GM18507 (cell line): ENCODE measurements at regions not wholly inside any gene's neighbourhood (a gene's known extent, or its start where the extent isn't known, plus 50 kb on each side); places are given as distances from the start of the nearest gene placed in this dataset.

Source experiments
- DNase-seq: peaks from one replicate; pipeline ENCODE4 v3.0.0; 2011; ENCODE audit warnings: low read depth; ENCODE audit not compliant: insufficient read length; ENCODE audit errors: extremely low spot score
- FAIRE-seq: peaks from 2 replicates; lab custom pipeline; 2011; peaks lifted over from hg19 to GRCh38; lab: Jason Lieb, UNC

GRCh38 chr2:137817058-137817457, 147.2 kb upstream of the HNMT start:
- FAIRE-seq = no peak

GRCh38 chr2:137823196-137823595, 141.1 kb upstream of the HNMT start:
- FAIRE-seq = no peak
- DNase-seq = no peak

More at GRCh38 chr2:137817058-137817457, 147.2 kb upstream of the HNMT start:
- DNase-seq = no peak

GRCh38 chr2:137824501-137824900, 139.8 kb upstream of the HNMT start:
- DNase-seq = no peak
- no peak for FAIRE-seq

GRCh38 chr2:137826373-137827372, 137.6 kb upstream of the HNMT start:
- peak; percentile 53 for FAIRE-seq
- peak; percentile 4 for DNase-seq

GRCh38 chr2:137828624-137829023, 135.6 kb upstream of the HNMT start:
- FAIRE-seq (no peak), DNase-seq (no peak)

GRCh38 chr2:137829251-137829650, 135.0 kb upstream of the HNMT start:
- DNase-seq (no peak), FAIRE-seq (no peak)

- DNase-seq (no peak), FAIRE-seq (no peak)
Observed at GRCh38 chr2:137834760-137835379, 129.4 kb upstream of the HNMT start.

- DNase-seq (no peak), FAIRE-seq (no peak)
Observed at GRCh38 chr2:137836671-137837070, 127.6 kb upstream of the HNMT start.

- DNase-seq (no peak), FAIRE-seq (no peak)
Observed at GRCh38 chr2:137837830-137838229, 126.4 kb upstream of the HNMT start.

- FAIRE-seq (peak; percentile 71), DNase-seq (peak; percentile 12)
Observed at GRCh38 chr2:137838255-137839092, 125.8 kb upstream of the HNMT start.

- FAIRE-seq (no peak), DNase-seq (no peak)
Observed at GRCh38 chr2:137842430-137842829, 121.8 kb upstream of the HNMT start.

GRCh38 chr2:137842952-137843351, 121.3 kb upstream of the HNMT start:
- no peak for FAIRE-seq
- DNase-seq = no peak

- no peak for DNase-seq
- no peak for FAIRE-seq
Observed at GRCh38 chr2:137845422-137845821, 118.9 kb upstream of the HNMT start.

- no peak for DNase-seq
- no peak for FAIRE-seq
Observed at GRCh38 chr2:137846993-137847392, 117.3 kb upstream of the HNMT start.

- no peak for FAIRE-seq
- DNase-seq = no peak
Observed at GRCh38 chr2:137847443-137847842, 116.8 kb upstream of the HNMT start.

- no peak for FAIRE-seq
- DNase-seq = no peak
Observed at GRCh38 chr2:137857881-137858280, 106.4 kb upstream of the HNMT start.

- FAIRE-seq = peak; percentile 36
- DNase-seq = no peak
Observed at GRCh38 chr2:137862651-137863050, 101.6 kb upstream of the HNMT start.

GRCh38 chr2:137865954-137866540, 98.2 kb upstream of the HNMT start:
- FAIRE-seq (peak; percentile 77), DNase-seq (no peak)

- FAIRE-seq (peak; percentile 41), DNase-seq (no peak)
Observed at GRCh38 chr2:137870682-137871081, 93.6 kb upstream of the HNMT start.

- FAIRE-seq (no peak), DNase-seq (no peak)
Observed at GRCh38 chr2:137872577-137872976, 91.7 kb upstream of the HNMT start.
